Keratinocyte (primary cell): ENCODE measurements at regions not wholly inside any gene's neighbourhood (a gene's known extent, or its start where the extent isn't known, plus 50 kb on each side); places are given as distances from the start of the nearest gene placed in this dataset.

Experiments used
- EZH2 ChIP-seq: IDR thresholded peaks from one replicate; pipeline ENCODE4 v1.6.1; 2012; ENCODE audit warnings: inconsistent platforms, mild to moderate bottlenecking, low read length, moderate library complexity
- TF ChIP-seq, protein P1 (sequence below), 3 experiments: IDR thresholded peaks in 1 of 3; conservative IDR thresholded peaks in 1 of 3; optimal IDR thresholded peaks in 1 of 3; 2 replicates in 2 of 3; 3 replicates in 1 of 3; pipeline versions ENCODE3 to v1.5.1; 2011; ENCODE audit warnings: low read length in 3 of 3, mild to moderate bottlenecking in 3 of 3, moderate library complexity in 2 of 3, control low read depth in 1 of 3, inconsistent platforms in 1 of 3; ENCODE audit not compliant: insufficient read depth in 2 of 3; ENCODE audit errors: extremely low read depth in 1 of 3

- TF ChIP-seq, protein P1, sequence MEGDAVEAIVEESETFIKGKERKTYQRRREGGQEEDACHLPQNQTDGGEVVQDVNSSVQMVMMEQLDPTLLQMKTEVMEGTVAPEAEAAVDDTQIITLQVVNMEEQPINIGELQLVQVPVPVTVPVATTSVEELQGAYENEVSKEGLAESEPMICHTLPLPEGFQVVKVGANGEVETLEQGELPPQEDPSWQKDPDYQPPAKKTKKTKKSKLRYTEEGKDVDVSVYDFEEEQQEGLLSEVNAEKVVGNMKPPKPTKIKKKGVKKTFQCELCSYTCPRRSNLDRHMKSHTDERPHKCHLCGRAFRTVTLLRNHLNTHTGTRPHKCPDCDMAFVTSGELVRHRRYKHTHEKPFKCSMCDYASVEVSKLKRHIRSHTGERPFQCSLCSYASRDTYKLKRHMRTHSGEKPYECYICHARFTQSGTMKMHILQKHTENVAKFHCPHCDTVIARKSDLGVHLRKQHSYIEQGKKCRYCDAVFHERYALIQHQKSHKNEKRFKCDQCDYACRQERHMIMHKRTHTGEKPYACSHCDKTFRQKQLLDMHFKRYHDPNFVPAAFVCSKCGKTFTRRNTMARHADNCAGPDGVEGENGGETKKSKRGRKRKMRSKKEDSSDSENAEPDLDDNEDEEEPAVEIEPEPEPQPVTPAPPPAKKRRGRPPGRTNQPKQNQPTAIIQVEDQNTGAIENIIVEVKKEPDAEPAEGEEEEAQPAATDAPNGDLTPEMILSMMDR (optimal IDR thresholded peaks at IDR 0.05 in 1 of 3, IDR thresholded peaks at IDR 0.05 in 1 of 3, conservative IDR thresholded peaks at IDR 0.05 in 1 of 3; ENCODE audit: extremely low read depth in 1 of 3, insufficient read depth in 2 of 3, low read length in 3 of 3) = no peak
- no peak for TF ChIP-seq EZH2
These were observed 57.7 kb downstream of the SOX3 start for GRCh38 chrX:140447150-140447549.
